WTC11 (cell line): ENCODE measurements at regions not wholly inside any gene's neighbourhood (a gene's known extent, or its start where the extent isn't known, plus 50 kb on each side); places are given as distances from the start of the nearest gene placed in this dataset.

ENCODE experiments used
- ATAC-seq: fragments of 200-7000 bp; cut with Tn5 transposase; 2 replicates; pipeline ENCODE4 v1.10.0; 2021; ENCODE audit warnings: mild to moderate bottlenecking, moderate library complexity
- CTCF ChIA-PET: fragments of 300-600 bp; sonication (Branson Sonifier 250); formaldehyde crosslinking; loops from one replicate; lab custom pipeline; 2021; ENCODE audit warnings: antibody characterized with exemption; lab: Charles Lee
- POLR2A ChIA-PET: fragments of 350-600 bp; sonication (Branson Sonifier 250); formaldehyde crosslinking; loops from one replicate; lab custom pipeline; 2021; ENCODE audit warnings: antibody characterized with exemption; lab: Charles Lee
- DNase-seq: peaks from one replicate; pipeline ENCODE4 v3.0.0; 2021; ENCODE audit warnings: low spot score
- H3K27ac Mint-ChIP-seq: 2 replicates; pipeline ENCODE4 v1.8.0; 2021; ENCODE audit warnings: mixed read lengths
- H3K27me3 Mint-ChIP-seq: 2 replicates; pipeline ENCODE4 v1.8.0; 2021; ENCODE audit warnings: low read depth, mild to moderate bottlenecking, moderate library complexity, mixed read lengths
- H3K36me3 Mint-ChIP-seq: 2 replicates; pipeline ENCODE4 v1.8.0; 2021; ENCODE audit warnings: mixed read lengths
- H3K4me1 Mint-ChIP-seq: 2 replicates; pipeline ENCODE4 v1.8.0; 2022; ENCODE audit warnings: mixed read lengths
- H3K4me3 Mint-ChIP-seq: 2 replicates; pipeline ENCODE4 v1.8.0; 2021; ENCODE audit warnings: mild to moderate bottlenecking, moderate library complexity, mixed read lengths
- H3K9me3 Mint-ChIP-seq: 2 replicates; pipeline ENCODE4 v1.8.0; 2021; ENCODE audit warnings: mixed read lengths
- CREB1 ChIP-seq: sonication (generic); formaldehyde crosslinking; IDR thresholded peaks from 2 replicates; pipeline ENCODE4 v1.8.0; 2023; ENCODE audit warnings: mild to moderate bottlenecking, missing genetic modification reagents
- ELF4 ChIP-seq: sonication (generic); formaldehyde crosslinking; IDR thresholded peaks from 2 replicates; pipeline ENCODE4 v1.8.1; 2022; ENCODE audit warnings: low read depth, mild to moderate bottlenecking, moderate library complexity, missing genetic modification reagents
- EMX1 ChIP-seq: fragments of 250-450 bp; sonication (Bioruptor Pico); IDR thresholded peaks from 2 replicates; pipeline ENCODE4 v1.8.0; 2021; ENCODE audit warnings: mild to moderate bottlenecking
- ESRRA ChIP-seq: sonication (generic); formaldehyde crosslinking; IDR thresholded peaks from 2 replicates; pipeline ENCODE4 v1.8.1; 2022; ENCODE audit warnings: mild to moderate bottlenecking, missing genetic modification reagents, borderline replicate concordance
- MYBL2 ChIP-seq: sonication (generic); formaldehyde crosslinking; IDR thresholded peaks from 2 replicates; pipeline ENCODE4 v1.8.1; 2023; ENCODE audit warnings: mild to moderate bottlenecking, moderate library complexity, missing genetic modification reagents
- NR3C1 ChIP-seq: sonication (generic); formaldehyde crosslinking; conservative IDR thresholded peaks from 2 replicates; pipeline ENCODE4 v1.8.1; 2023; ENCODE audit warnings: low read depth, mild to moderate bottlenecking, missing genetic modification reagents
- SMAD3 ChIP-seq: sonication (generic); formaldehyde crosslinking; IDR thresholded peaks from 2 replicates; pipeline ENCODE4 v1.8.0; 2022; ENCODE audit warnings: missing genetic modification reagents, mild to moderate bottlenecking, borderline replicate concordance
- TEAD4 ChIP-seq: sonication (generic); formaldehyde crosslinking; IDR thresholded peaks from 2 replicates; pipeline ENCODE4 v1.8.0; 2022; ENCODE audit warnings: mild to moderate bottlenecking, missing genetic modification reagents
- ZNF121 ChIP-seq: sonication (generic); formaldehyde crosslinking; IDR thresholded peaks from 2 replicates; pipeline ENCODE4 v1.8.0; 2023; ENCODE audit warnings: missing genetic modification reagents
- ZNF416 ChIP-seq: fragments of 250-450 bp; sonication (Bioruptor Pico); IDR thresholded peaks from 2 replicates; pipeline ENCODE4 v1.9.0; 2021; ENCODE audit warnings: mild to moderate bottlenecking, inconsistent platforms
- TF ChIP-seq, protein P1 (sequence below): sonication (generic); formaldehyde crosslinking; IDR thresholded peaks from 2 replicates; pipeline ENCODE4 v1.8.0; 2023; ENCODE audit warnings: missing genetic modification reagents, mild to moderate bottlenecking, borderline replicate concordance
- TF ChIP-seq, protein P2 (sequence below): sonication (generic); formaldehyde crosslinking; IDR thresholded peaks from 2 replicates; pipeline ENCODE4 v1.8.1; 2022; ENCODE audit warnings: mild to moderate bottlenecking, moderate library complexity, missing genetic modification reagents
- TF ChIP-seq, protein P3 (sequence below): sonication (generic); formaldehyde crosslinking; IDR thresholded peaks from 2 replicates; pipeline ENCODE4 v1.8.1; 2023; ENCODE audit warnings: mild to moderate bottlenecking, missing genetic modification reagents, moderate library complexity
- TF ChIP-seq, protein P4 (sequence below): sonication (generic); formaldehyde crosslinking; conservative IDR thresholded peaks from 2 replicates; pipeline ENCODE4 v1.8.1; 2022; ENCODE audit warnings: mild to moderate bottlenecking, missing genetic modification reagents
- TF ChIP-seq, protein P5 (sequence below): sonication (generic); formaldehyde crosslinking; IDR thresholded peaks from 2 replicates; pipeline ENCODE4 v1.8.0; 2022; ENCODE audit warnings: mild to moderate bottlenecking, missing genetic modification reagents
- TF ChIP-seq, protein P6 (sequence below): sonication (generic); formaldehyde crosslinking; IDR thresholded peaks from 2 replicates; pipeline ENCODE4 v1.8.1; 2023; ENCODE audit warnings: mild to moderate bottlenecking, missing genetic modification reagents

DNA sequence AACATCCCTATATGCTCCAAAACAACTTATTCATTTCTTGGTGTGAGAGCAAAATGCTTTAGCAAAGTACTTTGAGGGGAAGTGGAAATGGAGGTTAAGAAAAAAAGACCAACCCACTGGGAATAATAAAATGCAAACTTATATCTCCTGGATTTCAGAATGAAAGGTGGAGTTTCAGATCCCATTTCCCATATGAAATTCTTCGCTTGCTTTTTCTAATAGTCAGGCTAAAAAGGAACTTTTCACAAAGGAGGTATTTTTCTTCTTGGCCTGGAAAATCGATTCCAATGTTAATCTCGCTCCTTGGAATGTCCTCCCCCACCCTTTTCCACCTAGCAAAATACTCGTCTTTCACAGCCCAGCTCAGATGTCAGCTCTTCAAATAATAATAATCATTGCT lies 360.9 kb downstream of the LPIN1 start:
- Mint-ChIP-seq H3K4me3 (no peak overlapping the region), H3K4me1 (peaks cover 33% of the 10 kb centered on the region)
- DNase-seq (no peak), ATAC-seq (no peak)
- ChIA-PET POLR2A (interaction anchor here (1.1 kb wide), 1 partner anchor 10 kb away, joined by 3 read pairs; no protein-coding TSS in a partner anchor), CTCF (interaction anchor here (1.5 kb wide), 1 partner anchor 244 kb away, joined by 4 read pairs; no protein-coding TSS in a partner anchor)
- TF ChIP-seq, protein P1, sequence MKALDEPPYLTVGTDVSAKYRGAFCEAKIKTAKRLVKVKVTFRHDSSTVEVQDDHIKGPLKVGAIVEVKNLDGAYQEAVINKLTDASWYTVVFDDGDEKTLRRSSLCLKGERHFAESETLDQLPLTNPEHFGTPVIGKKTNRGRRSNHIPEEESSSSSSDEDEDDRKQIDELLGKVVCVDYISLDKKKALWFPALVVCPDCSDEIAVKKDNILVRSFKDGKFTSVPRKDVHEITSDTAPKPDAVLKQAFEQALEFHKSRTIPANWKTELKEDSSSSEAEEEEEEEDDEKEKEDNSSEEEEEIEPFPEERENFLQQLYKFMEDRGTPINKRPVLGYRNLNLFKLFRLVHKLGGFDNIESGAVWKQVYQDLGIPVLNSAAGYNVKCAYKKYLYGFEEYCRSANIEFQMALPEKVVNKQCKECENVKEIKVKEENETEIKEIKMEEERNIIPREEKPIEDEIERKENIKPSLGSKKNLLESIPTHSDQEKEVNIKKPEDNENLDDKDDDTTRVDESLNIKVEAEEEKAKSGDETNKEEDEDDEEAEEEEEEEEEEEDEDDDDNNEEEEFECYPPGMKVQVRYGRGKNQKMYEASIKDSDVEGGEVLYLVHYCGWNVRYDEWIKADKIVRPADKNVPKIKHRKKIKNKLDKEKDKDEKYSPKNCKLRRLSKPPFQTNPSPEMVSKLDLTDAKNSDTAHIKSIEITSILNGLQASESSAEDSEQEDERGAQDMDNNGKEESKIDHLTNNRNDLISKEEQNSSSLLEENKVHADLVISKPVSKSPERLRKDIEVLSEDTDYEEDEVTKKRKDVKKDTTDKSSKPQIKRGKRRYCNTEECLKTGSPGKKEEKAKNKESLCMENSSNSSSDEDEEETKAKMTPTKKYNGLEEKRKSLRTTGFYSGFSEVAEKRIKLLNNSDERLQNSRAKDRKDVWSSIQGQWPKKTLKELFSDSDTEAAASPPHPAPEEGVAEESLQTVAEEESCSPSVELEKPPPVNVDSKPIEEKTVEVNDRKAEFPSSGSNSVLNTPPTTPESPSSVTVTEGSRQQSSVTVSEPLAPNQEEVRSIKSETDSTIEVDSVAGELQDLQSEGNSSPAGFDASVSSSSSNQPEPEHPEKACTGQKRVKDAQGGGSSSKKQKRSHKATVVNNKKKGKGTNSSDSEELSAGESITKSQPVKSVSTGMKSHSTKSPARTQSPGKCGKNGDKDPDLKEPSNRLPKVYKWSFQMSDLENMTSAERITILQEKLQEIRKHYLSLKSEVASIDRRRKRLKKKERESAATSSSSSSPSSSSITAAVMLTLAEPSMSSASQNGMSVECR (CRISPR knock-in tag) = no peak
- TF ChIP-seq, protein P2, sequence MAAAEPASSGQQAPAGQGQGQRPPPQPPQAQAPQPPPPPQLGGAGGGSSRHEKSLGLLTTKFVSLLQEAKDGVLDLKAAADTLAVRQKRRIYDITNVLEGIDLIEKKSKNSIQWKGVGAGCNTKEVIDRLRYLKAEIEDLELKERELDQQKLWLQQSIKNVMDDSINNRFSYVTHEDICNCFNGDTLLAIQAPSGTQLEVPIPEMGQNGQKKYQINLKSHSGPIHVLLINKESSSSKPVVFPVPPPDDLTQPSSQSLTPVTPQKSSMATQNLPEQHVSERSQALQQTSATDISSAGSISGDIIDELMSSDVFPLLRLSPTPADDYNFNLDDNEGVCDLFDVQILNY (CRISPR knock-in tag) = no peak
- TF ChIP-seq, all 79 proteins: peak for 0
- Mint-ChIP-seq H3K36me3 (no peaks in the 10 kb centered on the region), H3K27ac (no peak overlapping the region), H3K9me3 (no peaks in the 10 kb centered on the region), H3K27me3 (no peaks in the 10 kb centered on the region; the same call in 1 of the 2 replicates)

DNA sequence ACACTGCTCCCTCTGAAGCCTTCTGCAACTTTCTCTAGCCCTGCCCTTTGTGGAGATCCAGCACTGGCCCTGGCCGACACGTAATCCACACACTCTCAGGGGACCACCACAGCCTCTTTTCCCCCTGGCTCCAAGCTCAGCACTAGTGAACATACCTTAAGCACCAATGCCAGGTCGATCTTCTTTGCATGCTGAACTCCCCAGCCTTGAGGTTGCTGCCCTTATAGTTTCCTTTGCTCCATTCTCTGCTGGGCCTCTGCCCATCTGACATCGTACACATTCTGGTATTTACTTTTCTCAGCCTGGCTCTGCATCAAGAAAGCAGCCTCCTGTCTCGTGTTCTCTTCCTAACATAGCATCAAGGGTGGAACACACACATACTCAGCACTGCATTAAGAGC lies 361.5 kb downstream of the LPIN1 start:
- CTCF ChIA-PET = interaction anchor here (1.5 kb wide), 1 partner anchor 244 kb away, joined by 4 read pairs; no protein-coding TSS in a partner anchor
- DNase-seq = no peak
- H3K36me3 Mint-ChIP-seq = no peaks in the 10 kb centered on the region
- peaks cover 35% of the 10 kb centered on the region for H3K4me1 Mint-ChIP-seq
- H3K27ac Mint-ChIP-seq = no peak overlapping the region
- H3K4me3 Mint-ChIP-seq = no peak overlapping the region
- POLR2A ChIA-PET = interaction anchor here (1.1 kb wide), 1 partner anchor 11 kb away, joined by 3 read pairs; no protein-coding TSS in a partner anchor
- no peaks in the 10 kb centered on the region; the same call in 1 of the 2 replicates for H3K27me3 Mint-ChIP-seq
- TF ChIP-seq ZNF121 (CRISPR knock-in tag) (no peak), ELF4 (CRISPR knock-in tag) (no peak), TEAD4 (CRISPR knock-in tag) (no peak), CREB1 (no peak), NR3C1 (CRISPR knock-in tag) (no peak)
- TF ChIP-seq, protein P3, sequence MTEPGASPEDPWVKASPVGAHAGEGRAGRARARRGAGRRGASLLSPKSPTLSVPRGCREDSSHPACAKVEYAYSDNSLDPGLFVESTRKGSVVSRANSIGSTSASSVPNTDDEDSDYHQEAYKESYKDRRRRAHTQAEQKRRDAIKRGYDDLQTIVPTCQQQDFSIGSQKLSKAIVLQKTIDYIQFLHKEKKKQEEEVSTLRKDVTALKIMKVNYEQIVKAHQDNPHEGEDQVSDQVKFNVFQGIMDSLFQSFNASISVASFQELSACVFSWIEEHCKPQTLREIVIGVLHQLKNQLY (CRISPR knock-in tag) = no peak
- TF ChIP-seq, all 79 proteins: peak for 0
- H3K9me3 Mint-ChIP-seq = no peaks in the 10 kb centered on the region
- no peak for ATAC-seq

DNA sequence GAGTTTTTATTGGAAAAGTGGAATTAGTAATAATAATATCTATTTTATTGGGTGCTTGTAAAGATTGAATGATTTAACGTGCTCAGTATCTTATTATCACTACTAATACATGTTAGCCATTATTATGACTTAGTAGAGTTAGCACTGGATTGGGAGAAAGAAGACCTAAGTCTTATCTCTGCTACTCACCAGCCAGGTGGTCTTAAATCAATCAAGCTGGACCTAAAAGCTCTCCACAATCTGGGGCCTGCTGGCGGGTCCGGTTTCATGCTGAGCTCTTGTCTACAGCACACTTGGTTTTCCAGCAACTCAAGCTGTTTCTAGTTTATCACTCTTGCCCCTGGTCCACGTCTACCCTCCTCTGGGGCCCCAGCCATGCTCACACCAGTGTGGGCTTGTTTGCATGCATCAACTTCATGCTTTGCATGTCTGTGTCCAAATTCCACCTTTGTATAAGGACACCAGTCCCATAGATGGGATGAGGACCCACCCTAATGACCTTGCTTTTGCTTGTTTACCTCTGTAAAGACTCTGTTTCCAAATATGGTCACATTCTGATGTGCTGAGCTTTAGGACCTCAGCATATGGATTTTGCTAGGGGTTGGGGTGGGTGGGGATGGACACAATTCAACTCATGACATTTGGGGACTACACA lies 363.1 kb downstream of the LPIN1 start:
- no peak for DNase-seq
- CTCF ChIA-PET = interaction anchor here (0.6 kb wide), 1 partner anchor 753 kb away, joined by 3 read pairs; no protein-coding TSS in a partner anchor
- no peak for TF ChIP-seq MYBL2 (CRISPR knock-in tag)
- TF ChIP-seq, protein P4, sequence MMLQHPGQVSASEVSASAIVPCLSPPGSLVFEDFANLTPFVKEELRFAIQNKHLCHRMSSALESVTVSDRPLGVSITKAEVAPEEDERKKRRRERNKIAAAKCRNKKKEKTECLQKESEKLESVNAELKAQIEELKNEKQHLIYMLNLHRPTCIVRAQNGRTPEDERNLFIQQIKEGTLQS (CRISPR knock-in tag) = no peak
- TF ChIP-seq, all 79 proteins: peak for 0
- H3K4me3 Mint-ChIP-seq = no peak overlapping the region
- no peaks in the 10 kb centered on the region for H3K36me3 Mint-ChIP-seq
- H3K27ac Mint-ChIP-seq = no peak overlapping the region
- peaks cover 36% of the 10 kb centered on the region for H3K4me1 Mint-ChIP-seq
- POLR2A ChIA-PET = no interaction called here
- H3K27me3 Mint-ChIP-seq = no peaks in the 10 kb centered on the region; the same call in 1 of the 2 replicates
- ATAC-seq = peak; percentile 22; the same call in 1 of the 2 replicates
- H3K9me3 Mint-ChIP-seq = no peaks in the 10 kb centered on the region

DNA sequence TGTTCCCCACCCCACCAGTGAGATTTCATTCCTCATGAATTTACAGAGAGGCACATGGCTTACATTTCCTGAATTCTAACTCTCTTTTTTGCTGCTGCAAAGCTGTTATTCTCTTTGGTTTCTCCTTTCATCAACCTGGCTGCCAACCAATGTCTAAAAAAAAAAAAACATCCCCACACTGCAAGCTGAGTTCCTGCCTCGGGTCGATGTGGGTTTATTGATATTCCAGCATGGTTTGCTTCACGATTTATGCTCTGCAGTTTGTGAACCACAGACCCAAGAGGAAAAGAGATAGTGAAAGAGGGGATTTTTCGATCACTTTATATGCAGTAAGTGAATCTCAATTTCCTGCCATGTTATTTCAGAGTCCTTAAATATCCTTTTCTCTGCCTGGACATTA lies 363.6 kb downstream of the LPIN1 start:
- POLR2A ChIA-PET = no interaction called here
- TF ChIP-seq SMAD3 (CRISPR knock-in tag) = no peak
- TF ChIP-seq, protein P5, sequence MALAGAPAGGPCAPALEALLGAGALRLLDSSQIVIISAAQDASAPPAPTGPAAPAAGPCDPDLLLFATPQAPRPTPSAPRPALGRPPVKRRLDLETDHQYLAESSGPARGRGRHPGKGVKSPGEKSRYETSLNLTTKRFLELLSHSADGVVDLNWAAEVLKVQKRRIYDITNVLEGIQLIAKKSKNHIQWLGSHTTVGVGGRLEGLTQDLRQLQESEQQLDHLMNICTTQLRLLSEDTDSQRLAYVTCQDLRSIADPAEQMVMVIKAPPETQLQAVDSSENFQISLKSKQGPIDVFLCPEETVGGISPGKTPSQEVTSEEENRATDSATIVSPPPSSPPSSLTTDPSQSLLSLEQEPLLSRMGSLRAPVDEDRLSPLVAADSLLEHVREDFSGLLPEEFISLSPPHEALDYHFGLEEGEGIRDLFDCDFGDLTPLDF (CRISPR knock-in tag) = no peak
- TF ChIP-seq EMX1 (CRISPR knock-in tag) = no peak
- no peak for TF ChIP-seq ESRRA (CRISPR knock-in tag)
- TF ChIP-seq ZNF416 (CRISPR knock-in tag) = no peak
- TF ChIP-seq, protein P6, sequence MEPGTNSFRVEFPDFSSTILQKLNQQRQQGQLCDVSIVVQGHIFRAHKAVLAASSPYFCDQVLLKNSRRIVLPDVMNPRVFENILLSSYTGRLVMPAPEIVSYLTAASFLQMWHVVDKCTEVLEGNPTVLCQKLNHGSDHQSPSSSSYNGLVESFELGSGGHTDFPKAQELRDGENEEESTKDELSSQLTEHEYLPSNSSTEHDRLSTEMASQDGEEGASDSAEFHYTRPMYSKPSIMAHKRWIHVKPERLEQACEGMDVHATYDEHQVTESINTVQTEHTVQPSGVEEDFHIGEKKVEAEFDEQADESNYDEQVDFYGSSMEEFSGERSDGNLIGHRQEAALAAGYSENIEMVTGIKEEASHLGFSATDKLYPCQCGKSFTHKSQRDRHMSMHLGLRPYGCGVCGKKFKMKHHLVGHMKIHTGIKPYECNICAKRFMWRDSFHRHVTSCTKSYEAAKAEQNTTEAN (CRISPR knock-in tag) = no peak

More for the DNA sequence above, 363.6 kb downstream of the LPIN1 start:
- Mint-ChIP-seq H3K36me3 (no peaks in the 10 kb centered on the region), H3K4me1 (peaks cover 36% of the 10 kb centered on the region), H3K27me3 (no peaks in the 10 kb centered on the region; the same call in 1 of the 2 replicates), H3K9me3 (no peaks in the 10 kb centered on the region; the same call in 1 of the 2 replicates), H3K27ac (no peak overlapping the region), H3K4me3 (no peak overlapping the region)
- CTCF ChIA-PET = no interaction called here
- DNase-seq = no peak
- no peak for ATAC-seq
